HCT116 (cell line): ENCODE measurements at regions not wholly inside any gene's neighbourhood (a gene's known extent, or its start where the extent isn't known, plus 50 kb on each side); places are given as distances from the start of the nearest gene placed in this dataset.

Source experiments
- ATAC-seq: fragments of 200-7000 bp; cut with Tn5 transposase; 2 replicates; pipeline ENCODE4 v1.9.1; 2020; ENCODE audit warnings: mild to moderate bottlenecking, moderate library complexity
- BruUV-seq: library from RNA; stranded (reverse); fragments of 400-500 nt; replicated peaks from 2 replicates; lab custom pipeline; 2021; lab: Mats Ljungman, UMichigan
- CTCF ChIA-PET: fragments of 300-600 bp; sonication (Branson Sonifier 250); formaldehyde crosslinking; loops from one replicate; lab custom pipeline; 2021; ENCODE audit warnings: antibody characterized with exemption; lab: Charles Lee
- POLR2A ChIA-PET: fragments of 300-600, 350-600 bp; sonication (Branson Sonifier 250); formaldehyde crosslinking; loops from one replicate; lab custom pipeline; 2021; ENCODE audit warnings: antibody characterized with exemption; lab: Charles Lee
- RAD21 ChIA-PET, 2 experiments: fragments of 300-600 bp; sonication (Branson Sonifier 250); formaldehyde crosslinking; loops; one replicate each; lab custom pipeline; 2023; ENCODE audit warnings: low total read pairs in 2 of 2; ENCODE audit not compliant: uncharacterized antibody in 2 of 2, unreplicated experiment in 2 of 2, low non-redundant PET in 1 of 2; lab: Charles Lee
- DNase-seq: peaks from one replicate; pipeline ENCODE4 v3.0.0-alpha.2; 2010; ENCODE audit warnings: low read depth, low spot score
- H2AFZ ChIP-seq: fragments of 200-600 bp; shearing (Covaris generic), sonication (generic); 2 replicates; pipeline ENCODE4 v1.6.1; 2017; ENCODE audit warnings: low read depth, mixed run types, mixed read lengths, antibody characterized with exemption, low read length; ENCODE audit not compliant: poor library complexity, severe bottlenecking
- H3K27ac ChIP-seq: 2 replicates; pipeline ENCODE4 v1.5.1; 2012; ENCODE audit warnings: low read depth, low read length
- H3K27me3 ChIP-seq: fragments of 200-600 bp; sonication (generic); 2 replicates; pipeline ENCODE4 v1.6.1; 2016; ENCODE audit warnings: mixed run types, low read length, mixed read lengths; ENCODE audit not compliant: insufficient read depth
- H3K36me3 ChIP-seq, 2 experiments: fragments of 200-500 bp in 1 of 2; fragments of 200-600 bp in 1 of 2; sonication (Bioruptor generic) in 1 of 2; sonication (generic) in 1 of 2; 2 replicates each; pipeline versions ENCODE4 v1.5.1 to v1.6.1; 2014 to 2016; ENCODE audit warnings: low read length in 2 of 2, inconsistent platforms in 1 of 2, mixed read lengths in 1 of 2, mixed run types in 1 of 2; ENCODE audit not compliant: insufficient read depth in 2 of 2, control insufficient read depth in 1 of 2
- H3K4me1 ChIP-seq, 2 experiments: fragments of 200-600 bp in 1 of 2; sonication (generic) in 1 of 2; 2 replicates each; pipeline versions ENCODE4 v1.5.1 to v1.6.1; 2012 to 2017; ENCODE audit warnings: low read length in 2 of 2, inconsistent platforms in 1 of 2, mild to moderate bottlenecking in 1 of 2, mixed read lengths in 1 of 2, mixed run types in 1 of 2, moderate library complexity in 1 of 2; ENCODE audit not compliant: insufficient read depth in 2 of 2, control insufficient read depth in 1 of 2
- H3K4me2 ChIP-seq: fragments of 200-600 bp; sonication (generic); 2 replicates; pipeline ENCODE4 v1.6.1; 2017; ENCODE audit warnings: mixed run types, low read length, mixed read lengths
- H3K4me3 ChIP-seq, 2 experiments: fragments of 200-600 bp in 1 of 2; sonication (generic) in 1 of 2; replicated peaks in 1 of 2; 2 replicates each; pipeline ENCODE4 v1.5.1; 2011 to 2016; ENCODE audit warnings: low read length in 2 of 2, control low read depth in 1 of 2, low read depth in 1 of 2, mild to moderate bottlenecking in 1 of 2, mixed read lengths in 1 of 2, mixed run types in 1 of 2
- H3K79me2 ChIP-seq: fragments of 200-600 bp; sonication (generic); 2 replicates; pipeline ENCODE4 v1.6.1; 2017; ENCODE audit warnings: mild to moderate bottlenecking, mixed run types, low read length, moderate library complexity, mixed read lengths; ENCODE audit not compliant: insufficient read depth
- H3K9ac ChIP-seq: fragments of 200-600 bp; sonication (generic); 2 replicates; pipeline ENCODE4 v1.6.1; 2016; ENCODE audit warnings: low read length, mixed read lengths
- H3K9me2 ChIP-seq: fragments of 200-600 bp; sonication (generic), shearing (Covaris generic); 2 replicates; pipeline ENCODE4 v1.6.1; 2017; ENCODE audit warnings: mixed run types, mild to moderate bottlenecking, moderate library complexity; ENCODE audit not compliant: insufficient read depth
- H3K9me3 ChIP-seq, 2 experiments: fragments of 200-500 bp in 1 of 2; fragments of 200-600 bp in 1 of 2; sonication (Bioruptor generic) in 1 of 2; sonication (generic) in 1 of 2; 2 replicates each; pipeline ENCODE4 v1.6.1; 2014 to 2017; ENCODE audit warnings: low read length in 2 of 2, mixed read lengths in 2 of 2, inconsistent platforms in 1 of 2, low read depth in 1 of 2, mild to moderate bottlenecking in 1 of 2, mixed run types in 1 of 2, moderate library complexity in 1 of 2; ENCODE audit not compliant: control insufficient read depth in 1 of 2, insufficient read depth in 1 of 2
- H4K20me1 ChIP-seq: fragments of 200-600 bp; sonication (generic), shearing (Covaris generic); 2 replicates; pipeline ENCODE4 v1.6.1; 2017; ENCODE audit warnings: mixed run types, mild to moderate bottlenecking, moderate library complexity; ENCODE audit not compliant: insufficient read depth
- ATF3 ChIP-seq: IDR thresholded peaks from 2 replicates; pipeline ENCODE4 v1.6.1; 2012
- CBX3 ChIP-seq: IDR thresholded peaks from 2 replicates; pipeline ENCODE4 v1.6.1; 2012; ENCODE audit warnings: low read depth
- ELF1 ChIP-seq: IDR thresholded peaks from 2 replicates; pipeline ENCODE4 v1.6.1; 2012; ENCODE audit warnings: low read depth, borderline replicate concordance
- EZH2 ChIP-seq: fragments of 200-600 bp; sonication (generic); IDR thresholded peaks from 2 replicates; pipeline ENCODE4 v1.6.1; 2017; ENCODE audit warnings: antibody characterized with exemption, mixed run types
- EZH2phosphoT487 ChIP-seq: fragments of 200-600 bp; IDR thresholded peaks from 2 replicates; pipeline ENCODE4 v1.6.1; 2018; ENCODE audit warnings: antibody characterized with exemption, borderline replicate concordance
- JUND ChIP-seq: IDR thresholded peaks from 2 replicates; pipeline ENCODE4 v1.6.1; 2012
- POLR2A ChIP-seq: IDR thresholded peaks from 2 replicates; pipeline ENCODE4 v1.7.0; 2011; ENCODE audit warnings: borderline replicate concordance; ENCODE audit not compliant: insufficient read depth, insufficient read length; ENCODE audit errors: extremely low read depth
- POLR2AphosphoS5 ChIP-seq: IDR thresholded peaks from 2 replicates; pipeline ENCODE4 v1.6.1; 2011; ENCODE audit warnings: mild to moderate bottlenecking, low read depth, low read length, moderate library complexity
- RAD21 ChIP-seq: IDR thresholded peaks from 2 replicates; pipeline ENCODE4 v1.6.1; 2012; ENCODE audit warnings: low read depth, mild to moderate bottlenecking
- SIN3A ChIP-seq: IDR thresholded peaks from 2 replicates; pipeline ENCODE4 v1.6.1; 2012; ENCODE audit warnings: low read depth
- SP1 ChIP-seq: IDR thresholded peaks from 2 replicates; pipeline ENCODE4 v1.6.1; 2012; ENCODE audit warnings: low read depth
- SRF ChIP-seq: IDR thresholded peaks from 2 replicates; pipeline ENCODE4 v1.6.1; 2012; ENCODE audit warnings: low read depth
- TCF7L2 ChIP-seq: IDR thresholded peaks from 2 replicates; pipeline ENCODE4 v1.7.0; 2011; ENCODE audit warnings: borderline replicate concordance, inconsistent platforms; ENCODE audit not compliant: insufficient read depth, insufficient read length; ENCODE audit errors: extremely low read depth
- YY1 ChIP-seq: IDR thresholded peaks from 2 replicates; pipeline ENCODE4 v1.6.1; 2011; ENCODE audit warnings: low read length, low read depth, moderate library complexity, mild to moderate bottlenecking; ENCODE audit not compliant: insufficient replicate concordance; ENCODE audit errors: extremely low read depth
- ZBTB33 ChIP-seq: IDR thresholded peaks from 2 replicates; pipeline ENCODE4 v1.6.1; 2011; ENCODE audit warnings: mild to moderate bottlenecking, low read length, moderate library complexity; ENCODE audit not compliant: insufficient replicate concordance; ENCODE audit errors: extremely low read depth
- ZFX ChIP-seq: fragments of 450-650 bp; IDR thresholded peaks from 2 replicates; pipeline ENCODE4 v1.6.1; 2017
- intact Hi-C: fragments of 100-400 bp; cut with micrococcal nuclease; formaldehyde crosslinking; loops from 2 replicates; pipeline ENCODE4 v1.10.0; 2022
- TF ChIP-seq, protein P1 (sequence below), 3 experiments: fragments of 200-600 bp in 1 of 3; sonication (generic) in 1 of 3; IDR thresholded peaks in 2 of 3; conservative IDR thresholded peaks in 1 of 3; 2 replicates each; pipeline ENCODE4 v1.5.1; 2012 to 2017; ENCODE audit warnings: low read depth in 2 of 3, low read length in 2 of 3, antibody characterized with exemption in 1 of 3, borderline replicate concordance in 1 of 3, control low read depth in 1 of 3, mild to moderate bottlenecking in 1 of 3, mixed read lengths in 1 of 3, mixed run types in 1 of 3, moderate library complexity in 1 of 3; ENCODE audit not compliant: insufficient read depth in 1 of 3
- TF ChIP-seq, protein P2 (sequence below): IDR thresholded peaks from 2 replicates; pipeline ENCODE4 v1.6.1; 2012; ENCODE audit warnings: low read depth
- TF ChIP-seq, protein P3 (sequence below): IDR thresholded peaks from 2 replicates; pipeline ENCODE4 v1.6.1; 2012

DNA sequence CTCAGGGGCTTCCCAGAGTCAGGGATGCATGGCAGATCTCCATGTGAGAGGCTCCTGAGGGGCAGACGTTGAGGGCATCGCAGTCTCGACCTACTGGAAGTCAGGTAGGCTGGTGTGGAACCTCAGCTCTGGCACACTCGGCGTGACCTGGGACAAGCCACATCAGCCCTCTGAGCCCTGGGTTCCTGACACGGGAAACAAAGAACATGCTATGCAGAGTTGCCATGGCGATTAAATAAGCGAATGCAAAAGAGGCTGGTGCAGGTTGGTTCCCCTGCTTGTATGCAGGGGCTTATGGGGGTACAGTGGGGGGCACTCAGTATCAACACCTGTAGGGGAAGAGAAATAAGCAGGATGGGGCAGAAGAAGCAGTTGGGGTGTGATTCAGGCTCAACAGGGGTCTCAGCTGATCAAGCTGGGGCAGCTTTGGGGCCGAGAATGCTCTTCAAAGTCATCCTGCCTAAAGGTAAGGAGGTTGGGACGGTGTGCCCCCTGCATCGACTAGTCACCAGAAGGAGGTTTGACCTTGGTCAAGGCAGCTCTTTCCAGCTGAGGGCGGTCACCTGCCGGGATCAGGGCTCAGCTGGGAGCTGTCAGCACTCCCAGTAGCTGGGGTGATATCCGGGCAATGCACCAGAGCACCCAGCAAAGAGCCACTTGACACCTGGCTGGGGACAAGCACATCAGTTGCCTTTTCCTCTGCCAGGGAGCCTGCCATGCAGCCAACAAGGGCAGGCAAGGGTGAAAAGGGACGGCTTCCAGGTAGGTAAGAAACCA, 442.7 kb downstream of the MIAT start:
- Histone ChIP-seq H3K9ac (no peak overlapping the region), H3K4me1 (no peaks in the 10 kb centered on the region), H3K9me3 (no peaks in the 10 kb centered on the region), H3K79me2 (no peaks in the 10 kb centered on the region), H3K9me2 (no peaks in the 10 kb centered on the region)
- intact Hi-C loops = no loop called here
- no TSS peak for BruUV-seq
- CTCF ChIA-PET = no interaction called here
- no peak for TF ChIP-seq RAD21
- TF ChIP-seq ZBTB33 = no peak
- TF ChIP-seq POLR2AphosphoS5 = no peak
- no peak for TF ChIP-seq EZH2phosphoT487
- TF ChIP-seq CBX3 = no peak
- TF ChIP-seq, protein P1, sequence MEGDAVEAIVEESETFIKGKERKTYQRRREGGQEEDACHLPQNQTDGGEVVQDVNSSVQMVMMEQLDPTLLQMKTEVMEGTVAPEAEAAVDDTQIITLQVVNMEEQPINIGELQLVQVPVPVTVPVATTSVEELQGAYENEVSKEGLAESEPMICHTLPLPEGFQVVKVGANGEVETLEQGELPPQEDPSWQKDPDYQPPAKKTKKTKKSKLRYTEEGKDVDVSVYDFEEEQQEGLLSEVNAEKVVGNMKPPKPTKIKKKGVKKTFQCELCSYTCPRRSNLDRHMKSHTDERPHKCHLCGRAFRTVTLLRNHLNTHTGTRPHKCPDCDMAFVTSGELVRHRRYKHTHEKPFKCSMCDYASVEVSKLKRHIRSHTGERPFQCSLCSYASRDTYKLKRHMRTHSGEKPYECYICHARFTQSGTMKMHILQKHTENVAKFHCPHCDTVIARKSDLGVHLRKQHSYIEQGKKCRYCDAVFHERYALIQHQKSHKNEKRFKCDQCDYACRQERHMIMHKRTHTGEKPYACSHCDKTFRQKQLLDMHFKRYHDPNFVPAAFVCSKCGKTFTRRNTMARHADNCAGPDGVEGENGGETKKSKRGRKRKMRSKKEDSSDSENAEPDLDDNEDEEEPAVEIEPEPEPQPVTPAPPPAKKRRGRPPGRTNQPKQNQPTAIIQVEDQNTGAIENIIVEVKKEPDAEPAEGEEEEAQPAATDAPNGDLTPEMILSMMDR (IDR thresholded peaks at IDR 0.05 in 2 of 3, conservative IDR thresholded peaks at IDR 0.05 in 1 of 3; ENCODE audit: borderline replicate concordance in 1 of 3, insufficient read depth in 1 of 3, low read depth in 2 of 3, low read length in 2 of 3) = no peak
- TF ChIP-seq ATF3 = no peak
- no peak for TF ChIP-seq TCF7L2
- TF ChIP-seq SP1 = no peak
- no peak for TF ChIP-seq POLR2A
- TF ChIP-seq, protein P2, sequence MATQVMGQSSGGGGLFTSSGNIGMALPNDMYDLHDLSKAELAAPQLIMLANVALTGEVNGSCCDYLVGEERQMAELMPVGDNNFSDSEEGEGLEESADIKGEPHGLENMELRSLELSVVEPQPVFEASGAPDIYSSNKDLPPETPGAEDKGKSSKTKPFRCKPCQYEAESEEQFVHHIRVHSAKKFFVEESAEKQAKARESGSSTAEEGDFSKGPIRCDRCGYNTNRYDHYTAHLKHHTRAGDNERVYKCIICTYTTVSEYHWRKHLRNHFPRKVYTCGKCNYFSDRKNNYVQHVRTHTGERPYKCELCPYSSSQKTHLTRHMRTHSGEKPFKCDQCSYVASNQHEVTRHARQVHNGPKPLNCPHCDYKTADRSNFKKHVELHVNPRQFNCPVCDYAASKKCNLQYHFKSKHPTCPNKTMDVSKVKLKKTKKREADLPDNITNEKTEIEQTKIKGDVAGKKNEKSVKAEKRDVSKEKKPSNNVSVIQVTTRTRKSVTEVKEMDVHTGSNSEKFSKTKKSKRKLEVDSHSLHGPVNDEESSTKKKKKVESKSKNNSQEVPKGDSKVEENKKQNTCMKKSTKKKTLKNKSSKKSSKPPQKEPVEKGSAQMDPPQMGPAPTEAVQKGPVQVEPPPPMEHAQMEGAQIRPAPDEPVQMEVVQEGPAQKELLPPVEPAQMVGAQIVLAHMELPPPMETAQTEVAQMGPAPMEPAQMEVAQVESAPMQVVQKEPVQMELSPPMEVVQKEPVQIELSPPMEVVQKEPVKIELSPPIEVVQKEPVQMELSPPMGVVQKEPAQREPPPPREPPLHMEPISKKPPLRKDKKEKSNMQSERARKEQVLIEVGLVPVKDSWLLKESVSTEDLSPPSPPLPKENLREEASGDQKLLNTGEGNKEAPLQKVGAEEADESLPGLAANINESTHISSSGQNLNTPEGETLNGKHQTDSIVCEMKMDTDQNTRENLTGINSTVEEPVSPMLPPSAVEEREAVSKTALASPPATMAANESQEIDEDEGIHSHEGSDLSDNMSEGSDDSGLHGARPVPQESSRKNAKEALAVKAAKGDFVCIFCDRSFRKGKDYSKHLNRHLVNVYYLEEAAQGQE = no peak
- TF ChIP-seq, protein P3, sequence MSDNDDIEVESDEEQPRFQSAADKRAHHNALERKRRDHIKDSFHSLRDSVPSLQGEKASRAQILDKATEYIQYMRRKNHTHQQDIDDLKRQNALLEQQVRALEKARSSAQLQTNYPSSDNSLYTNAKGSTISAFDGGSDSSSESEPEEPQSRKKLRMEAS = no peak
- TF ChIP-seq YY1 = no peak
- TF ChIP-seq SIN3A = no peak
- TF ChIP-seq SRF = no peak
- no peak for TF ChIP-seq EZH2
- no peak for TF ChIP-seq ELF1
- TF ChIP-seq JUND = no peak
- no peak for TF ChIP-seq ZFX
- TF ChIP-seq, all 23 proteins: peak for 0
- no peaks in the 10 kb centered on the region for H3K36me3 ChIP-seq
- ATAC-seq (no peak), DNase-seq (no peak)
- ChIA-PET RAD21 (no interaction called here), POLR2A (no interaction called here)
- H4K20me1 ChIP-seq = no peaks in the 10 kb centered on the region
- H3K4me3 ChIP-seq = no peak overlapping the region
- no peak overlapping the region for H2AFZ ChIP-seq
- H3K4me2 ChIP-seq = no peak overlapping the region
- H3K27ac ChIP-seq = no peak overlapping the region
- H3K27me3 ChIP-seq = peaks cover 63% of the 10 kb centered on the region
